NCI-H2227 treated with DMSO at 0.1 percent for 48 hours (cell line): ENCODE measurements at regions not wholly inside any gene's neighbourhood (a gene's known extent, or its start where the extent isn't known, plus 50 kb on each side); places are given as distances from the start of the nearest gene placed in this dataset.

Source experiments
- DNase-seq: peaks from one replicate; lab custom pipeline; 2025; lab: John Stamatoyannopoulos, UW

GRCh38 chr11:29782447-29782846 is 234.4 kb downstream of the KCNA4 start:
- DNase-seq: no peak

GRCh38 chr11:29781268-29781667 is 235.6 kb downstream of the KCNA4 start:
- DNase-seq: no peak

GRCh38 chr11:29780756-29781155 is 236.1 kb downstream of the KCNA4 start:
- DNase-seq: no peak

GRCh38 chr11:29773656-29774264 is 243.1 kb downstream of the KCNA4 start:
- DNase-seq: no peak

GRCh38 chr11:29756871-29757270 is 260.0 kb downstream of the KCNA4 start:
- no peak for DNase-seq

GRCh38 chr11:29755474-29755873 is 261.4 kb downstream of the KCNA4 start:
- DNase-seq: no peak

- DNase-seq: no peak
Measured at GRCh38 chr11:29751618-29752017, 265.2 kb downstream of the KCNA4 start.

GRCh38 chr11:29750392-29750791 is 266.4 kb downstream of the KCNA4 start:
- no peak for DNase-seq

GRCh38 chr11:29734287-29734686 is 282.5 kb downstream of the KCNA4 start:
- DNase-seq: no peak

- DNase-seq: no peak
Measured at GRCh38 chr11:29713831-29714320, 303.0 kb downstream of the KCNA4 start.

- DNase-seq: no peak
Measured at GRCh38 chr11:29712616-29713015, 304.2 kb downstream of the KCNA4 start.

GRCh38 chr11:29707924-29708323 is 308.9 kb downstream of the KCNA4 start:
- DNase-seq: no peak

GRCh38 chr11:29685361-29685760 is 331.5 kb downstream of the KCNA4 start:
- no peak for DNase-seq

- no peak for DNase-seq
Measured at GRCh38 chr11:29682856-29683255, 334.0 kb downstream of the KCNA4 start.

GRCh38 chr11:29679996-29680395 is 336.8 kb downstream of the KCNA4 start:
- no peak for DNase-seq

- no peak for DNase-seq
Measured at GRCh38 chr11:29676993-29677392, 339.8 kb downstream of the KCNA4 start.

GRCh38 chr11:29669310-29669709 is 347.5 kb downstream of the KCNA4 start:
- no peak for DNase-seq

- DNase-seq: no peak
Measured at GRCh38 chr11:29657709-29658108, 359.1 kb downstream of the KCNA4 start.

- no peak for DNase-seq
Measured at GRCh38 chr11:29656597-29656996, 360.2 kb downstream of the KCNA4 start.

GRCh38 chr11:29645373-29645772 is 371.5 kb downstream of the KCNA4 start:
- no peak for DNase-seq

- DNase-seq: no peak
Measured at GRCh38 chr11:29641201-29641600, 375.6 kb downstream of the KCNA4 start.

GRCh38 chr11:29634744-29635143 is 382.1 kb downstream of the KCNA4 start:
- DNase-seq: no peak

- no peak for DNase-seq
Measured at GRCh38 chr11:29634244-29634643, 382.6 kb downstream of the KCNA4 start.

- no peak for DNase-seq
Measured at GRCh38 chr11:29629286-29629685, 387.5 kb downstream of the KCNA4 start.
